ENCODE measurements at regions not wholly inside any gene's neighbourhood (a gene's known extent, or its start where the extent isn't known, plus 50 kb on each side); places are given as distances from the start of the nearest gene placed in this dataset.
"Not testable (repeated sequence)": the region's sequence is repeated elsewhere in the genome, so short reads cannot be mapped to it uniquely, and the experiment has no call there.

GRCh38 chr9:78172610-78173009 lies 63.3 kb upstream of the CEP78 start:
- not testable (repeated sequence) for DNase-seq

- DNase-seq, result peak; percentile 19
Observed at GRCh38 chr9:78171651-78172050, 64.2 kb upstream of the CEP78 start.

DNA sequence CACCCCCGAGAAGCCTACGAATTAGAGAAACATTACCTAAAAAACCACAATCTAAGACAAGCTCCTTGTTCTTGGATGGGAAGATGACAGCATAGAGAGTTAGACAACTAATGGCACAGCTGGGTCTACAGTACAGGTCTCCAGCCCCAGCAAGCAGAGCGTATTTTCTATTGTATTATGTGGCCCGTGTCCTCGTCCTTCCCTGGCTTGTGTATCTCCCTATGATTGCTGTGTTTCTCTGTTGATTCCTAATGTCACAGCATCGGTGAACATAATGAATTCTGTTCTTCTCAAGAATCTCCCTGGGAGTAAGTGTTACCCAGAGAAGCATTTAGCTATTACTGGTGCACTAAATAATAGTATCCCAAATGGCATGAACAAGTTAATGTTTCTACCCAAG lies 66.8 kb upstream of the CEP78 start:
- no peak for DNase-seq

- DNase-seq, result no peak
Observed at GRCh38 chr9:78167356-78167755, 68.5 kb upstream of the CEP78 start.

GRCh38 chr9:78163834-78164233 lies 72.0 kb upstream of the CEP78 start:
- DNase-seq, result no peak

- DNase-seq, result peak; percentile 41
Observed at GRCh38 chr9:78158286-78158685, 77.6 kb upstream of the CEP78 start.

DNA sequence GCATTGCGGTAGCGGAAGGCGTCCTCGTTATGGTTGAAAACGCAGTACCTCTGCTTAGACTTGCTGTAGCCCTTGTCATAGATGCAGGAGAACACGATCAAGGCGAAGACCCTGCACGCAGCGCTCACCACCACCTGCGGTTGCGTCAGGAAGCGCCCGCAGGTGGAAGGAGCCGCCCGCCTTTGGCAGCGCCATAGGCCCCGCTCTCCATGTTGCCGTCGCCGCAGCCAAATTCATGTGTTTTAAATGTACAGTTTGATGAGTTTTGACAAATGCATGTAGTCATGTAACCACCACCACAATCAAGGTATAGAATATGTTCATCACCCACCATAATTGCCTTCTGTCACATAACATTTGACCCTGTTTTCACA lies 84.9 kb upstream of the CEP78 start:
- no peak for DNase-seq

DNA sequence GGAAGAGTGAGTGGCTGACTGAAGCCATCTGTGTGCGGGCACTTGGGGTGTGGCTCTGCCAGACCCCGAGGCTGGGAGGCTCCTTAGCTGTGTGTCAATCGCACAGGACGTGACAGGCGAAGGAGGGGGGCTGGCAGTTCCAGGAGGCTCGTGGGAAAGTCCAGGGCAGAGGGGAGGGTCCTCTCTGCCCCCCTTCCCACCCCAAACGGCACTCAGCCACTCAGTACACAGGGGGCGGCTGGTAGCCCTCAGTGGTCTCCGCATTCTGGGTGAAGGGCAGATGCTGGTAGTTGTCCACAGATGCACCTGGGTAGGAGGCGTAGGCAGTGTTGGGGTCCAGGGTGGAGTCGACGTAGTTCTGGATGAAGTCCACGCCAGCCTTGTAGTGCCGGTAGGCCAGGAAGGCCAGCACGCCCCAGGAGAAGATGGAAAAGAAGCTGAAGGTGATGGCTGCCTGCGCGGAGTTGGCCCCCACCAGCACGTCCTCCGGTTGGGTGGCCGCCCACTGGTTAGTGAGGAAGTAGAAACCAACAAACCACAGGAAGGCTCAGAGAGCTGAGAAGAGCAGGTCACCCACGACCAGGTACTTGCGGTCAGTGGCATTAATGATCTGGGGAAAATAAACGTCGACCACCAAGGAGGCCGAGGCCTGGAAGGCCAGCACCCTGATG lies 85.4 kb upstream of the CEP78 start:
- no peak for DNase-seq

- DNase-seq, result no peak
Observed at GRCh38 chr9:78149702-78150291, 86.1 kb upstream of the CEP78 start.

DNA sequence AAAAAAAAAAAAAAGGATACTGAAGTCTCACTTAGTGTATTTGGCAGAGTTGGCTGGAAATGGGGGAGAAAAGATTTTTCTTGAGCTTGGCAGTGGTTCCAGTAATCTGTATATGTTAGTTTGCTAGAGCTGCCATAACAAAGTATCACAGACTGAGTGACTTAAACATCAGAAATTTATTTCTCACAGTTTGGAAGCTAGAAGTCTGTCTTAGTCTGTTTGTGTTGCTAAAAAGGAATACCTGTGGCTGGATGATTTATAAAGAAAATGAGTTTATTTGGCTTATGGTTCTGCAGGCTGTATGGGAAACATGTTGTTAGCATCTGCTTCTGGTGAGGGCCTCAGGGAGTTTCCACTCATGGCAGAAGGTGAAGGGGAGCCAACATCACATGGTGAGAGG lies 89.6 kb upstream of the CEP78 start:
- DNase-seq, result no peak

DNA sequence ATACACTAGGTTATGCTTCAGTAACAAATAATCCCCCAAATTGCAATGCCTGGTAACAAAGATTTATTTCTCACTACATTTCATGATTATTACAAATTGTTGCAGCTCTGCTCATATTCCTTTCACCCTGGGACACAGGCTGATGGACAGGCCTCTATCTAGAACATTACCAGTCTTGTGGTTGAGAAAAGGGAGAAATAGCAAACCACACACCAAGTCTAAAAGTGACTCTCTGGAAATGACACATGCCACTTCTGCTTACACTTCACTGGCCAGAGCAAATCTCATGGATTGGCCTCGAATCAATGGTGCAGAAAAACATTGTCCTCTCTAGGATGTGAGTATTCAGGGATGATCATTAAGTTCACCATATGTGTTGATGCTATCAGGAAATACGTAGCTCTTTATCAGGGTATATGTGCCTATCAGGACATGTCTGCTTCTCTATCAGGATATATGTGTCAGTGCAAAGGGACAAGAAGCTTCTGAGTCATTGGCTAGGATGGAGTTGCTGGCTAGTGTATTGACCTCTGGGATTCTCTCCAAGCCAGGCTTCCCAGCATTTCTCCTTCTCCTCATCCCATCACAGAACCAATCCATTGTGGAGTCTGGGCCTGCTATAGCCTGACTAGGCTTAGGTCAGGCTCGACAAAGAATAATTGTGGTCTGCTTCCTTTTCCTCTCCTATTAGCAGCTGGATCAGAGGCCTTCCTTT lies 91.1 kb upstream of the CEP78 start:
- DNase-seq, result peak; percentile 24

DNA sequence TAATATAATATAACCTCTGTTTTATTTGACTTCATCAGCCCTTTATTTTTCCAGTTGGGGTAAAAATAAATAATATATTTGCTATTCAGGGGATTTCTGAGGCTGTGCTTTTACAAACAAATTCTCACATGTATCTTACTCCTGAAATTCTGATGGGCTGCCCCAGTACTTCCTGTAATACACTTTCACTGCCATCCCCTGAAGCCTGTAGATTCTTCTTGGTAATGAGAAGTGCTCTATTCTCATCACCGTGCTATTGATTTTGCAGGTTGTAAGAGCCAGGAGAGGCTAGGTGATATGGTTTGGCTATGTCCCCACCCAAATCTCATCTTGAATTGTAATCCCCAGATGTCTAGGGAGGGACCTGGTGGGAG lies 91.9 kb upstream of the CEP78 start:
- no peak for DNase-seq

GRCh38 chr9:78143281-78144007 lies 92.4 kb upstream of the CEP78 start:
- DNase-seq, result no peak

- DNase-seq, result not testable (repeated sequence)
Observed at GRCh38 chr9:78142264-78142663, 93.6 kb upstream of the CEP78 start.

GRCh38 chr9:78133751-78134150 lies 102.1 kb upstream of the CEP78 start:
- no peak for DNase-seq

DNA sequence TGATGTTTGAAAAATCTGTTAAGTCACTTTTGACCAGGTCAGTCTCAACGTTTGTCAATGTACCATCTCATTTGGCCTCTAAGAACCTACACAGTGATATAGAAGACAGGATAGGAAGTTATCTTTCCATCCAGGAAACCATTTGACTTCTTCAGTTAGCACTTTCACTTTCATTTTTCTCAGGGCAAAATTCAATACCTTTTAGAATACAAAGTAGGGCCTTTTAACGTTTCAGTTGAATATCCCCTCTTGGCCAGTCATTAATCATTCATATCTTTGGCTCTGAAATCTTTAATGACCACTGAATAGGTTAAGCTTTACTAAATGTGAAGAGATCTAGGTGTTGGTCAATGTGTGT lies 101.1 kb upstream of the GNAQ start:
- DNase-seq, result peak; percentile 42

GRCh38 chr9:78131969-78132700 lies 100.5 kb upstream of the GNAQ start:
- DNase-seq, result no peak

DNA sequence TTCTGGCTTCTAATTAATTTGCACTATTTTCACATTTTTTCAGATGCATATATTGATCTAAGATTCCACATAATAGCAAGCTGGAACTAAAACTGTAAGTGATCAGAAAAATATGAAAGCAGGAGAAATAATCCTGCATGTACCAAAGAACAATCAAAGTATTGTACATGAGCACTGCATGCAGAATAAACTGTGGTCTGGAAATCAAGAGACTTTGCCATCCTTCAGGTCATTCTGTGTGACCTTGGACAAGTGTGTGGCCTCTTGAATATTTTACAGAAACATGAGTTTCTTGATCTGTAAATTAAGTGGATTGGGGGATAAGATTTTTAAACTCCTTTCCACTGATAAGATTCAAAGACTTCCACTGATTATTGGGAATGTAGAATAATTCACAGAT lies 99.2 kb upstream of the GNAQ start:
- no peak for DNase-seq

DNA sequence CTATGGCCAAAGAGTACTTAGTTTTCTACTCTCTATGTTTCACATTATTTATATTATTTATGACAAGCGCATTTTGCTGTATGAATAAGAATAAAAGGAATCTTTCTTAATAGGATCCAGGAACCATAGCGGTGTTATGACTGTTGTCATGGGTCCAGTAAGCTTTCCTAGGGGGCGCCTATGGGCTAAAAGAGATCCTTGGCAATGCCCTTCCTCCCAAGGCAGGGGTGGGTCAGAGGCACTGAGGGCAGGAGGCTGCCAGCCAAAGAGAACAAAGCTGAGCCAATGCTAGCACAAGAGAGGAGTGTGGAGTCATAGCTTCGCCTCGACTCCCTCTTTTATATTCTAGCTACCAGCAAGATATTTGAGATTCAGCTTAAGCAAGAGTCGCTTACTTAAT lies 98.4 kb upstream of the GNAQ start:
- DNase-seq, result no peak

DNA sequence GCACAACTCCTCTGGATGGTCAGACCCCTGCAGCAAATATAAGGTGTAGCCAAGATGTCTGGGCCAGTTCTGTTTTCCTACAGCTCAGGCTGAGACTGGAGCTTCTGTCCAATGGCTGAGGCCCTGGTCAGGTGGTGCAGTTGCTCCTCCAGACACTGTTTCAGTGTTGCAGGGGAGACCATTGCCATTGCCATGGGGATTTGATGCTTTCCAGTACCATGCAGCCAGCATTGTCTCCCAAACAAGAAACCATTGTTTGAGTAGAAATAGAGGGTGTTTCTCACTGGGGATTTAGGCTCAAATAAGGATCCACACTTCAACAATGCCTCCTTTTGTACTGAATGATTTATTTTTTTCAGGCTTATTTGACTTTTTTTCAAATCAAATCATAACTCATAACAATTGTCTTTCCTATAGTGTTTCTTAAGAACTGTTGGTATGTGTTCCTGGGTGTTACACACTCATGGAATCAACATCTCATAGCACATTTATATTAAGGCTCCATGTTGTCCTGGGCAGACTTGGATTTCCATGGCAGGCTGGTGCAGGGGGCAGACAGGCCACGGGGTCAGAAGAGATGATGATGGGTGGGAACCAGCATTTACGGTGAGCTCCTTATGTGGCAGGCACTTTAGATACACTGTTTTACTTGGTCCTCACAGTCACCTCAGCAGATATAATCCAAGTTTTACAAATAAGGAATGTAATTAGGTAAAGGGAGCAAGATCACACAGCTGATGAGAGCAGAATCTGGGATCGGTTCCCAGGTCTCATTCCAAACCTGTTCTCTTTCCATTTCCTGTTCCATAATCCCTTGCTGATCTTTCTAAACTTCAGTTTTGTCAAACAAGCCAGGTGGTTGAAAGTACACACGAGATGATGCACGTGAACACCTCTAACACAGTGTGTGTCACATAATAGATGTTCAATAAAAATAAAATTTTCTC lies 95.9 kb upstream of the GNAQ start:
- no peak for DNase-seq

DNA sequence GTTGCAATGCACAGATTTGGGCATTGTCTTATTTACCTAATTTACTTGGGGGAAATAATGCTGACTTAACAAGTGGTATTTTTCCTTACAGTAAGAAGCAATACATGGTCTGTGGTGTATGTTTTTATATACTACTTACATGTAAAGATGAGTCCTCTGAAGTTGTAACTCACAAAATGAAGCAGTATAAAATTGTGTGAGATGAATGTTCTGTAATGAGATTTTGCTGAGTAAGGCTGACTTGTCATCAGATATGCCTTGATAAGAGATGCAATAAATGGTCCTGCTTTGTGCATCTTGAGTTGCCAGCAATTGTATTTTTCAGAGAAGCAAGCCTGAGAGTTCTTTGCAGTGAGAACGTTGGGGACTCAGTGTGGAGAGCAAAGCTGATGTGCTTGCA lies 92.2 kb upstream of the GNAQ start:
- DNase-seq, result no peak

- DNase-seq, result no peak
Observed at GRCh38 chr9:78122631-78123030, 91.0 kb upstream of the GNAQ start.
